ENCODE measurements at regions not wholly inside any gene's neighbourhood (a gene's known extent, or its start where the extent isn't known, plus 50 kb on each side); places are given as distances from the start of the nearest gene placed in this dataset.

DNA sequence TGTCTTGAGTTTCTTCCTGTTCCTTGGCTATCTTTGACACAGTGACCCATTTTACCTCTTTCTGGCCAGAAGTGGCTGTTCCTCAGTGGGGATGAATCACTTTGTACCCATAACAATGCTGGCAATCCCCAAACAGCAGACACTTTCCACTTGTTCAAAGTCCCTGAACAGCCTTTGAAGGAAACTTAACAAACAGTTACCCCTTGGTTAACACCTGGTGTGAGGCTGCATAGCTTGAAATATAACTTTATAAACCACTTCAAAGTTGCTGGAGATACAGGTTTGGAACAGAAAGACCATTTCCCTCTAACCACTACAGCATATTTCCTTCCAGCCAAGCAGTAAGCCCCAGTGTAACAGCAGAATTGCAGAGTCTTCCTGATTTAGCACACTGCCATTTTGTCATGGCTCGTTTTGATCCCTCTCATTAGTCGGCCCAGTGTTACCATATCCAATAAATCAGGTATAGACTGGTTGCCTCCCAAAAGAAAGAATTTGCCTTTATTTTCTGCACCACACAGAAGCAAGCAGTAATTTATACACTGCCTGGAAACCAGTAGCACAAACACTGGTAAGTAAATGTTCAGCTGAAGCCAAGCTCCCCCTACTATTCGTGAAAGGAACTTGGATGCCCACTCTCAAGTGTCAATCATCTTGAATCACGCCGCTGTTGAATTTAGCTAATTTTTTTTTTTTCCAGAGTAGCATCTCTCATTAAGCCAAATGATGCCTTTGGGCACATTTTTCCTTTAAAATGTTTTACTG lies 225.9 kb downstream of the PIK3R1 start:
- WGBS (ENCODE audit: insufficient coverage), result 100% methylated on average over 3 of the region's 5 CpGs
- H3K36me3 ChIP-seq (ENCODE audit: control insufficient read depth in 4 of 4, insufficient read depth in 4 of 4, low read length in 3 of 4), result no peaks in the 10 kb centered on the region
- no peak overlapping the region for H3K27ac ChIP-seq (ENCODE audit: insufficient read depth in 1 of 2, low read depth in 1 of 2, low read length in 2 of 2, poor library complexity in 1 of 2, severe bottlenecking in 2 of 2)
- no peaks in the 10 kb centered on the region for H3K9me3 ChIP-seq (ENCODE audit: control extremely low read depth in 1 of 5, control insufficient read depth in 4 of 5, insufficient read depth in 2 of 5, low read depth in 1 of 5, low read length in 4 of 5)
- ChIA-PET CTCF (interaction anchor here (1.1 kb wide), 1 partner anchor 155 kb away, joined by 3 read pairs; no protein-coding TSS in a partner anchor), POLR2A (no interaction called here)
- DNase-seq, result no peak
- no peaks in the 10 kb centered on the region for H3K27me3 ChIP-seq (replicated peaks in 2 of 5; ENCODE audit: control insufficient read depth in 4 of 5, insufficient read depth in 5 of 5, low read length in 4 of 5)
- no peaks in the 10 kb centered on the region for H3K4me1 ChIP-seq (ENCODE audit: control extremely low read depth in 1 of 4, control insufficient read depth in 4 of 4, insufficient read depth in 4 of 4, low read length in 3 of 4)
- H3K4me3 ChIP-seq (ENCODE audit: control insufficient read depth in 1 of 7, extremely low read depth in 1 of 7, insufficient read depth in 4 of 7, low read depth in 2 of 7, low read length in 6 of 7), result no peak overlapping the region

DNA sequence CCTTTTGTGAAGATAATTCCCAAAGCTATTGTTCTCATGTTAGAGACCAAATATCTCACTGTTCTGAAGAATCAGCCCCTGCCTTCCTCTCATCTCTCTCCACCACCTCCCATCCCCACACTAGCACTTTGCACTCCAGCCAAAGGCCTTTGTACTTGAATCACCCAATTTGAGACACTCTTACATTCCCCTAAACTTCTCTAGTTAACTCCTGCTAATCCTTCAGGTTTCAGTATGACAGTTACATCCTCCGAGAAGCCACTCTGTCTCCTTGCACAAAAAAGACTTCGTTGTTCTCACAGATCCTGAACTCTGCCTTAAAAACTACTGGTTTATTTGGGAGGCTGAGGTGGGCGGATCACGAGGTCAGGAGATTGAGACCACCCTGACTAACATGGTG lies 227.5 kb downstream of the PIK3R1 start:
- WGBS (ENCODE audit: insufficient coverage), result no CpG with 5 or more reads among the region's 4 CpGs

DNA sequence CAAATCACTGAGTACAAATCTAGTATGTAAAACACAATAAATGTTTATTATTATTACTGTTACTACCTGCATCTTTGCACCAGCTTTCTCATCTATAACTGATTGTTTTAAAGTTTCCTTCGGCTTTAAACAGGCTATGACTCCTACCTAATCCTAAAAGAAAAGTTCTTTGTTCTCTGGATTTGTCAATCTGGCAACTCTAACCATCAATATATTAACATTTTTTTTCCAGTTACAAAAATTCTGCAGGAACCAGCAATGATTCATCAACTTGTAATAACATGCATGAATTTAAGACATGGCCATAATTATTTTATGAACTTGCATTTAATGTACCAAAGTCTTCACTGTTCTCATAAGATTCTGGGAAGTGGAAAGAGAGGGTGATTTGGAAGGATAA lies 228.5 kb downstream of the PIK3R1 start:
- Histone ChIP-seq H3K36me3 (ENCODE audit: control insufficient read depth in 4 of 4, insufficient read depth in 4 of 4, low read length in 3 of 4) (no peaks in the 10 kb centered on the region), H3K4me3 (ENCODE audit: control insufficient read depth in 1 of 7, extremely low read depth in 1 of 7, insufficient read depth in 4 of 7, low read depth in 2 of 7, low read length in 6 of 7) (no peak overlapping the region), H3K4me1 (ENCODE audit: control extremely low read depth in 1 of 4, control insufficient read depth in 4 of 4, insufficient read depth in 4 of 4, low read length in 3 of 4) (no peaks in the 10 kb centered on the region), H3K27me3 (replicated peaks in 2 of 5; ENCODE audit: control insufficient read depth in 4 of 5, insufficient read depth in 5 of 5, low read length in 4 of 5) (no peaks in the 10 kb centered on the region), H3K9me3 (ENCODE audit: control extremely low read depth in 1 of 5, control insufficient read depth in 4 of 5, insufficient read depth in 2 of 5, low read depth in 1 of 5, low read length in 4 of 5) (no peaks in the 10 kb centered on the region), H3K27ac (ENCODE audit: insufficient read depth in 1 of 2, low read depth in 1 of 2, low read length in 2 of 2, poor library complexity in 1 of 2, severe bottlenecking in 2 of 2) (no peak overlapping the region)
- WGBS (ENCODE audit: insufficient coverage), result 83% methylated on average over 1 of the region's 1 CpG
- POLR2A ChIA-PET, result no interaction called here
- DNase-seq, result no peak
- CTCF ChIA-PET, result no interaction called here

More for the DNA sequence above, 227.5 kb downstream of the PIK3R1 start:
- no peaks in the 10 kb centered on the region for H3K27me3 ChIP-seq (replicated peaks in 2 of 5; ENCODE audit: control insufficient read depth in 4 of 5, insufficient read depth in 5 of 5, low read length in 4 of 5)
- no peak for DNase-seq
- no peaks in the 10 kb centered on the region for H3K36me3 ChIP-seq (ENCODE audit: control insufficient read depth in 4 of 4, insufficient read depth in 4 of 4, low read length in 3 of 4)
- no peaks in the 10 kb centered on the region for H3K4me1 ChIP-seq (ENCODE audit: control extremely low read depth in 1 of 4, control insufficient read depth in 4 of 4, insufficient read depth in 4 of 4, low read length in 3 of 4)
- ChIA-PET POLR2A (no interaction called here), CTCF (interaction anchor here (0.8 kb wide), 1 partner anchor 14 kb away, joined by 3 read pairs; no protein-coding TSS in a partner anchor)
- H3K9me3 ChIP-seq (ENCODE audit: control extremely low read depth in 1 of 5, control insufficient read depth in 4 of 5, insufficient read depth in 2 of 5, low read depth in 1 of 5, low read length in 4 of 5), result no peaks in the 10 kb centered on the region
- H3K4me3 ChIP-seq (ENCODE audit: control insufficient read depth in 1 of 7, extremely low read depth in 1 of 7, insufficient read depth in 4 of 7, low read depth in 2 of 7, low read length in 6 of 7), result no peak overlapping the region
- H3K27ac ChIP-seq (ENCODE audit: insufficient read depth in 1 of 2, low read depth in 1 of 2, low read length in 2 of 2, poor library complexity in 1 of 2, severe bottlenecking in 2 of 2), result no peak overlapping the region

DNA sequence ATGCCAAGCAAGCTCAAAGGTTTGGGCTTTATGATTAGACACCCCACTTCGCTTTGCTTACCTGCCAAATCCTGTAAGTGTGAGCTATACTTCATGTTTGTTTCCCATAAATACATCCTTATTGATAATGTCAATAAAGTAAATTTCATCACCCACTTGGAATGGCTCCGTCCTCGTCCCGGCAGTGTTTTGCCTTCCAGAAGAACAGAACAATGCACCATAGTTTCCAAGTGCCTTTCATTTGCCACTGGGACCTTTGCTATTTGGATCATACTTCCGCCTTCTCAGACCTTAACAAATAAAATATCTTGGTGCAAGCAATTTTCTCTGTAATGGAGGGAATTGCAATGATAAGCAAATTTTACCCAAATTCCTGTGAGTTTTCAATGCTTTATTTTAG lies 229.3 kb downstream of the PIK3R1 start:
- POLR2A ChIA-PET, result no interaction called here

DNA sequence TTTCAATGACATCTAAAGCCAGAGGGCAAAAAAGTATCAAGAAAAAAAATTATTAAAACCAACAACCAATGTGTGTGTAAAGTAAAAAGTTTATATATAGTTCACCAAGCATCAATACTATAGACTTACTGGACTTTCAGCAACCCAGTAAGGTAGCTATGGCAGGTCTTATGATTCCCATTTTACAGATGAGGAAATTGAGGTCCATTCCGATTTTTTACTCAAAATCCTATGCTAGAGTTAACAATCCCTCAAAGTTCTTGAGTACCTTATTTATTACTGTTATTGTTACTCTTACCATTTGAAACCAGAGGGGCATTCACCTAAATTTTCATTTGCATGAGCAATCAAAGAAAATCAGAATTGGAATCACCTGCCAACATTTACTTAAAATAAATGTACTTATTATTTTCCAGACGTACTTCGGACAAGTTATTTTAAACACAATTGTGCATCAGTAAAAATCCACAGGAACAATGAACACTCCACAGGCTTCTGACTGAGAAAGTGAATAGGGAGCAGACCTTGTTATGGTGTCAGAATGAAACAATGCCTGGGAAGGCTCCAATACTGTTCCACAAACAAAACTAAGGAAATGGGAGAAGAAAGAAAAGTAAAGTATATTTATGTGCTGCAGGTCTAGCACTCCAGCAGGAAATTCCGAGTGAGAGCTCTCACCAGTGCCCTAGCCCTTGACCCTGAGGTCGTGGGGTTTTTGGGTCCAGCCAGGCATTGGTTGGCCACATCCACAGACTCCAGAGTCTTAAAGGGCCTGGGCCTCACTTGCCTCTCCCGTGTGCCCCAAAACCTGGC lies 229.9 kb downstream of the PIK3R1 start:
- Histone ChIP-seq H3K27ac (ENCODE audit: insufficient read depth in 1 of 2, low read depth in 1 of 2, low read length in 2 of 2, poor library complexity in 1 of 2, severe bottlenecking in 2 of 2) (no peak overlapping the region), H3K4me3 (ENCODE audit: control insufficient read depth in 1 of 7, extremely low read depth in 1 of 7, insufficient read depth in 4 of 7, low read depth in 2 of 7, low read length in 6 of 7) (no peak overlapping the region), H3K4me1 (ENCODE audit: control extremely low read depth in 1 of 4, control insufficient read depth in 4 of 4, insufficient read depth in 4 of 4, low read length in 3 of 4) (no peaks in the 10 kb centered on the region), H3K27me3 (replicated peaks in 2 of 5; ENCODE audit: control insufficient read depth in 4 of 5, insufficient read depth in 5 of 5, low read length in 4 of 5) (no peaks in the 10 kb centered on the region), H3K36me3 (ENCODE audit: control insufficient read depth in 4 of 4, insufficient read depth in 4 of 4, low read length in 3 of 4) (no peaks in the 10 kb centered on the region), H3K9me3 (ENCODE audit: control extremely low read depth in 1 of 5, control insufficient read depth in 4 of 5, insufficient read depth in 2 of 5, low read depth in 1 of 5, low read length in 4 of 5) (no peaks in the 10 kb centered on the region)
- 100% methylated on average over 3 of the region's 6 CpGs for WGBS (ENCODE audit: insufficient coverage)
- POLR2A ChIA-PET, result no interaction called here
- DNase-seq, result no peak
- CTCF ChIA-PET, result interaction anchor here (0.6 kb wide), 1 partner anchor 158 kb away, joined by 3 read pairs; no protein-coding TSS in a partner anchor

More for the DNA sequence above, 229.3 kb downstream of the PIK3R1 start:
- no peak overlapping the region for H3K27ac ChIP-seq (ENCODE audit: insufficient read depth in 1 of 2, low read depth in 1 of 2, low read length in 2 of 2, poor library complexity in 1 of 2, severe bottlenecking in 2 of 2)
- no peaks in the 10 kb centered on the region for H3K9me3 ChIP-seq (ENCODE audit: control extremely low read depth in 1 of 5, control insufficient read depth in 4 of 5, insufficient read depth in 2 of 5, low read depth in 1 of 5, low read length in 4 of 5)
- H3K4me3 ChIP-seq (ENCODE audit: control insufficient read depth in 1 of 7, extremely low read depth in 1 of 7, insufficient read depth in 4 of 7, low read depth in 2 of 7, low read length in 6 of 7), result no peak overlapping the region
- no peaks in the 10 kb centered on the region for H3K4me1 ChIP-seq (ENCODE audit: control extremely low read depth in 1 of 4, control insufficient read depth in 4 of 4, insufficient read depth in 4 of 4, low read length in 3 of 4)
- no peak for DNase-seq
- CTCF ChIA-PET, result interaction anchor here (0.6 kb wide), 1 partner anchor 158 kb away, joined by 3 read pairs; no protein-coding TSS in a partner anchor
- WGBS (ENCODE audit: insufficient coverage), result 100% methylated on average over 4 of the region's 5 CpGs
- H3K36me3 ChIP-seq (ENCODE audit: control insufficient read depth in 4 of 4, insufficient read depth in 4 of 4, low read length in 3 of 4), result no peaks in the 10 kb centered on the region
- no peaks in the 10 kb centered on the region for H3K27me3 ChIP-seq (replicated peaks in 2 of 5; ENCODE audit: control insufficient read depth in 4 of 5, insufficient read depth in 5 of 5, low read length in 4 of 5)

DNA sequence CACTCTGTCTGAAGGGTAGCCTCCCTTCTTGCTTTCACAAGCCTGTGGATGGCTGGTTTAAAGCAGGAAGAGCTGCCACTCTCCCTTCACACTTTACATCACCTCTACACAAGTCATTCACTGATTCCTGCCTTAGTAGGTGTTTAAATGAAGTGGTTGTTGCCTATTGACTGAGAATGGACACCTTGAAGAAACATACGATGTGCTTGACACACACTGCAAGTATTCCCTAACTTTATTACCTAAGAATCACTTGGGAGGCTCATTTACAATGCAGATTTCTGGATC lies 230.5 kb downstream of the PIK3R1 start:
- POLR2A ChIA-PET, result no interaction called here
- no peaks in the 10 kb centered on the region for H3K4me1 ChIP-seq (ENCODE audit: control extremely low read depth in 1 of 4, control insufficient read depth in 4 of 4, insufficient read depth in 4 of 4, low read length in 3 of 4)
- WGBS (ENCODE audit: insufficient coverage), result no CpG with 5 or more reads among the region's 1 CpG
- H3K27ac ChIP-seq (ENCODE audit: insufficient read depth in 1 of 2, low read depth in 1 of 2, low read length in 2 of 2, poor library complexity in 1 of 2, severe bottlenecking in 2 of 2), result no peak overlapping the region
- no peaks in the 10 kb centered on the region for H3K9me3 ChIP-seq (ENCODE audit: control extremely low read depth in 1 of 5, control insufficient read depth in 4 of 5, insufficient read depth in 2 of 5, low read depth in 1 of 5, low read length in 4 of 5)
- no peaks in the 10 kb centered on the region for H3K27me3 ChIP-seq (replicated peaks in 2 of 5; ENCODE audit: control insufficient read depth in 4 of 5, insufficient read depth in 5 of 5, low read length in 4 of 5)
- no peaks in the 10 kb centered on the region for H3K36me3 ChIP-seq (ENCODE audit: control insufficient read depth in 4 of 4, insufficient read depth in 4 of 4, low read length in 3 of 4)
- H3K4me3 ChIP-seq (ENCODE audit: control insufficient read depth in 1 of 7, extremely low read depth in 1 of 7, insufficient read depth in 4 of 7, low read depth in 2 of 7, low read length in 6 of 7), result no peak overlapping the region
- CTCF ChIA-PET, result no interaction called here
- DNase-seq, result no peak

DNA sequence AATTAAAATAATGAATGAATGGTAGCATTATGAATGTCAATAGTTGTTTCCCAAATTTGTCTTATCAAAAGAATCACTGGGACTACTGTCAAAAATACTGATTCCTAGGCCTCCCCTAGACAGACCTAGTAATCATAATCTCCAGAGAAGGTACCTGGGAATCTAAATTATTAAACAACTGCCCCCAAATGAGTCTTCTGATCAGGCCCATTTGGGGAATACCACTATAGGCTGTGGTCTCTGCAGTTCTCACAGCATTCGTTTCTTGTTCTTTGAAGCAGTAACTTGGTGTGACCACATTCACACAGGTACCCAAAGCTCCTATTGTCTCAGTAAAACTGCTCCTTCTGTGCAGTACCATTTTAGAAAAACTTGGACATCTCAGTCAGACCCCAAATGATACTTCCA lies 230.9 kb downstream of the PIK3R1 start:
- Histone ChIP-seq H3K27ac (ENCODE audit: insufficient read depth in 1 of 2, low read depth in 1 of 2, low read length in 2 of 2, poor library complexity in 1 of 2, severe bottlenecking in 2 of 2) (no peak overlapping the region), H3K4me1 (ENCODE audit: control extremely low read depth in 1 of 4, control insufficient read depth in 4 of 4, insufficient read depth in 4 of 4, low read length in 3 of 4) (no peaks in the 10 kb centered on the region), H3K4me3 (ENCODE audit: control insufficient read depth in 1 of 7, extremely low read depth in 1 of 7, insufficient read depth in 4 of 7, low read depth in 2 of 7, low read length in 6 of 7) (no peak overlapping the region), H3K27me3 (replicated peaks in 2 of 5; ENCODE audit: control insufficient read depth in 4 of 5, insufficient read depth in 5 of 5, low read length in 4 of 5) (no peaks in the 10 kb centered on the region), H3K36me3 (ENCODE audit: control insufficient read depth in 4 of 4, insufficient read depth in 4 of 4, low read length in 3 of 4) (no peaks in the 10 kb centered on the region), H3K9me3 (ENCODE audit: control extremely low read depth in 1 of 5, control insufficient read depth in 4 of 5, insufficient read depth in 2 of 5, low read depth in 1 of 5, low read length in 4 of 5) (no peaks in the 10 kb centered on the region)
- 100% methylated on average over 1 of the region's 1 CpG for WGBS (ENCODE audit: insufficient coverage)
- POLR2A ChIA-PET, result no interaction called here
- CTCF ChIA-PET, result interaction anchor here (1.8 kb wide), 1 partner anchor 9 kb away, joined by 5 read pairs; no protein-coding TSS in a partner anchor
- DNase-seq, result no peak

All from common myeloid progenitor, CD34-positive (primary cell).